Astrocyte of the cerebellum (primary cell): ENCODE measurements at regions not wholly inside any gene's neighbourhood (a gene's known extent, or its start where the extent isn't known, plus 50 kb on each side); places are given as distances from the start of the nearest gene placed in this dataset.

ENCODE experiments used
- DNase-seq: peaks from one replicate; pipeline ENCODE4 v3.0.0-alpha.2; 2011; ENCODE audit warnings: low read depth
- H3K4me3 ChIP-seq: 2 replicates; pipeline ENCODE4 v1.5.1; 2011; ENCODE audit warnings: mild to moderate bottlenecking, low read depth, low read length, moderate library complexity
- CTCF ChIP-seq: IDR thresholded peaks from 2 replicates; pipeline ENCODE4 v1.5.1; 2012; ENCODE audit warnings: low read length, low read depth, moderate library complexity, mild to moderate bottlenecking; ENCODE audit errors: missing control alignments
- in situ Hi-C: cut with HindIII; loops from 2 replicates; pipeline ENCODE4 v1.10.0; 2017; ENCODE audit warnings: low sequenced_read_pairs

GRCh38 chr12:115864396-115864795 is 413.1 kb downstream of the MED13L start:
- no peak overlapping the region for H3K4me3 ChIP-seq
- in situ Hi-C loops, result no loop called here
- no peak for TF ChIP-seq CTCF
- DNase-seq, result no peak

- in situ Hi-C loops, result no loop called here
- TF ChIP-seq CTCF, result no peak
- no peak overlapping the region for H3K4me3 ChIP-seq
- no peak for DNase-seq
Measured at GRCh38 chr12:115860619-115861018, 416.9 kb downstream of the MED13L start.

GRCh38 chr12:115859231-115859630 is 418.3 kb downstream of the MED13L start:
- no peak overlapping the region for H3K4me3 ChIP-seq
- TF ChIP-seq CTCF, result no peak
- DNase-seq, result no peak
- in situ Hi-C loops, result no loop called here

GRCh38 chr12:115857923-115858322 is 419.6 kb downstream of the MED13L start:
- TF ChIP-seq CTCF, result no peak

GRCh38 chr12:115857160-115857920 is 420.2 kb downstream of the MED13L start:
- no peak for DNase-seq
- no peak for TF ChIP-seq CTCF
- in situ Hi-C loops, result no loop called here
- H3K4me3 ChIP-seq, result no peak overlapping the region

More at GRCh38 chr12:115857923-115858322, 419.6 kb downstream of the MED13L start:
- in situ Hi-C loops, result no loop called here
- no peak for DNase-seq
- no peak overlapping the region for H3K4me3 ChIP-seq

- no peak for TF ChIP-seq CTCF
- H3K4me3 ChIP-seq, result no peak overlapping the region
- in situ Hi-C loops, result no loop called here
- no peak for DNase-seq
Measured at GRCh38 chr12:115852054-115852453, 425.4 kb downstream of the MED13L start.
